Natural killer cell (primary cell): ENCODE measurements at regions not wholly inside any gene's neighbourhood (a gene's known extent, or its start where the extent isn't known, plus 50 kb on each side); places are given as distances from the start of the nearest gene placed in this dataset.

Experiments used
- ATAC-seq, 3 donors: fragments of 150-1000 bp in 2 of 3; fragments of 200-7000 bp in 1 of 3; cut with Tn5 transposase; 1 replicate in 1 of 3; 2 replicates in 2 of 3; pipeline ENCODE4 v1.10.0; 2021; ENCODE audit warnings: mild to moderate bottlenecking in 2 of 3, moderate library complexity in 2 of 3
- DNase-seq, 2 donors: peaks; one replicate each; pipeline versions ENCODE4 v3.0.0 to v3.0.0-alpha.2; 2013 to 2021; ENCODE audit warnings: mixed read lengths in 1 of 2
- H3K27ac ChIP-seq: one replicate; pipeline ENCODE4 v1.5.1; 2013; ENCODE audit warnings: mild to moderate bottlenecking, low read length
- H3K27me3 ChIP-seq: one replicate; pipeline ENCODE4 v1.6.1; 2013; ENCODE audit warnings: low read length; ENCODE audit not compliant: control insufficient read depth, insufficient read depth
- H3K36me3 ChIP-seq: one replicate; pipeline ENCODE4 v1.6.1; 2013; ENCODE audit warnings: low read length; ENCODE audit not compliant: control insufficient read depth, insufficient read depth
- H3K4me1 ChIP-seq: one replicate; pipeline ENCODE4 v1.6.1; 2013; ENCODE audit warnings: low read length; ENCODE audit not compliant: control insufficient read depth, insufficient read depth
- H3K4me3 ChIP-seq: one replicate; pipeline ENCODE4 v1.5.1; 2013; ENCODE audit warnings: low read length
- H3K9me3 ChIP-seq: one replicate; pipeline ENCODE4 v1.6.1; 2013; ENCODE audit warnings: low read length; ENCODE audit not compliant: control insufficient read depth, insufficient read depth
- H3K27ac Mint-ChIP-seq, 2 donors: one replicate each; pipeline ENCODE4 v1.8.0; 2022; ENCODE audit warnings: mild to moderate bottlenecking in 2 of 2, mixed read lengths in 2 of 2, moderate library complexity in 1 of 2
- H3K27me3 Mint-ChIP-seq, 2 donors: one replicate each; pipeline ENCODE4 v1.8.0; 2022; ENCODE audit warnings: low read depth in 2 of 2, mixed read lengths in 2 of 2
- H3K36me3 Mint-ChIP-seq: one replicate; pipeline ENCODE4 v1.8.0; 2022; ENCODE audit warnings: mixed read lengths
- H3K4me1 Mint-ChIP-seq, 2 donors: one replicate each; pipeline ENCODE4 v1.8.0; 2022; ENCODE audit warnings: mixed read lengths in 2 of 2
- H3K4me3 Mint-ChIP-seq: one replicate; pipeline ENCODE4 v1.8.0; 2022; ENCODE audit warnings: mild to moderate bottlenecking, moderate library complexity, mixed read lengths
- H3K9me3 Mint-ChIP-seq, 2 donors: one replicate each; pipeline ENCODE4 v1.8.0; 2022; ENCODE audit warnings: mixed read lengths in 2 of 2
- WGBS: methylation state at CpG from one replicate; pipeline ENCODE4 v1.1.7; 2013; ENCODE audit warnings: missing lambda C conversion rate; ENCODE audit not compliant: insufficient coverage; 5-methylcytosine and 5-hydroxymethylcytosine counted together
- intact Hi-C: fragments of 100-400 bp; cut with micrococcal nuclease; formaldehyde crosslinking; loops from one replicate; pipeline ENCODE4 v1.14.2; 2022
- TF ChIP-seq, protein P1 (sequence below): fragments of 200-600 bp; IDR thresholded peaks from one replicate; pipeline ENCODE4 v1.8.0; 2022; ENCODE audit warnings: antibody characterized with exemption

- TF ChIP-seq, protein P1, sequence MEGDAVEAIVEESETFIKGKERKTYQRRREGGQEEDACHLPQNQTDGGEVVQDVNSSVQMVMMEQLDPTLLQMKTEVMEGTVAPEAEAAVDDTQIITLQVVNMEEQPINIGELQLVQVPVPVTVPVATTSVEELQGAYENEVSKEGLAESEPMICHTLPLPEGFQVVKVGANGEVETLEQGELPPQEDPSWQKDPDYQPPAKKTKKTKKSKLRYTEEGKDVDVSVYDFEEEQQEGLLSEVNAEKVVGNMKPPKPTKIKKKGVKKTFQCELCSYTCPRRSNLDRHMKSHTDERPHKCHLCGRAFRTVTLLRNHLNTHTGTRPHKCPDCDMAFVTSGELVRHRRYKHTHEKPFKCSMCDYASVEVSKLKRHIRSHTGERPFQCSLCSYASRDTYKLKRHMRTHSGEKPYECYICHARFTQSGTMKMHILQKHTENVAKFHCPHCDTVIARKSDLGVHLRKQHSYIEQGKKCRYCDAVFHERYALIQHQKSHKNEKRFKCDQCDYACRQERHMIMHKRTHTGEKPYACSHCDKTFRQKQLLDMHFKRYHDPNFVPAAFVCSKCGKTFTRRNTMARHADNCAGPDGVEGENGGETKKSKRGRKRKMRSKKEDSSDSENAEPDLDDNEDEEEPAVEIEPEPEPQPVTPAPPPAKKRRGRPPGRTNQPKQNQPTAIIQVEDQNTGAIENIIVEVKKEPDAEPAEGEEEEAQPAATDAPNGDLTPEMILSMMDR = no peak
- H3K27ac ChIP-seq = no peak overlapping the region
- ATAC-seq (no peak), DNase-seq (no peak)
- H3K4me1 Mint-ChIP-seq = no peaks in the 10 kb centered on the region
- H3K9me3 Mint-ChIP-seq = no peaks in the 10 kb centered on the region
- H3K36me3 ChIP-seq = no peaks in the 10 kb centered on the region
- H3K27me3 Mint-ChIP-seq = no peaks in the 10 kb centered on the region
- H3K27ac Mint-ChIP-seq = no peak overlapping the region
- intact Hi-C loops = no loop called here
- H3K9me3 ChIP-seq = no peaks in the 10 kb centered on the region
- no peaks in the 10 kb centered on the region for H3K27me3 ChIP-seq
- H3K4me1 ChIP-seq = no peaks in the 10 kb centered on the region
- no peak overlapping the region for H3K4me3 ChIP-seq
- H3K36me3 Mint-ChIP-seq = no peaks in the 10 kb centered on the region
- WGBS = 81% methylated on average over 2 of the region's 2 CpGs
- H3K4me3 Mint-ChIP-seq = no peak overlapping the region
These were observed 419.9 kb upstream of the RARB start for GRCh38 chr3:25007974-25008658.

- H3K27ac ChIP-seq = no peak overlapping the region
- H3K36me3 Mint-ChIP-seq = no peaks in the 10 kb centered on the region
- no peaks in the 10 kb centered on the region for H3K4me1 ChIP-seq
- H3K9me3 Mint-ChIP-seq = no peaks in the 10 kb centered on the region
- no peaks in the 10 kb centered on the region for H3K36me3 ChIP-seq
- H3K27ac Mint-ChIP-seq = no peak overlapping the region
- no peaks in the 10 kb centered on the region for H3K27me3 ChIP-seq
- no peaks in the 10 kb centered on the region for H3K27me3 Mint-ChIP-seq
- WGBS = 45% methylated on average over 2 of the region's 2 CpGs
- intact Hi-C loops = no loop called here
- H3K4me1 Mint-ChIP-seq = no peaks in the 10 kb centered on the region
- DNase-seq (no peak), ATAC-seq (no peak)
- no peaks in the 10 kb centered on the region for H3K9me3 ChIP-seq
- H3K4me3 ChIP-seq = no peak overlapping the region
- H3K4me3 Mint-ChIP-seq = no peak overlapping the region
- TF ChIP-seq, protein P1 = no peak
These were observed 418.4 kb upstream of the RARB start for GRCh38 chr3:25009665-25010064.

DNA sequence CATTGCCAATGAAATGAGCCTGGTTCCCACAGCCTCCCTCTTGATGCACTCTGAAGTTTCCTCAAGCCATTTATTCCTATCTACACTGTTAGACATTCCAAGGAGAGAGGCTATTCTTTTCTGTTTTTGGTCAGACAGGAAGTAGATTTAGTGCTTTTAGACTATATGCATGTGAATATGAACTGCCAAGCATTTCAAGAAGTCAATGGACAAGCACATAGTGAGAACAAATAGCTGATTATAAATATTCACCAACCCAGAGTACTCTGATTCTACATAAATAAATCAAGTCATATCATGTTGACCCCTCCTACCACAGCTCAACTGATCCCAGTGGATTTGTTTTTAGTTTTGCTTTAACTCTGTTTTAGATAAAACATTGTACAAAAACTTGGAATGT lies 412.5 kb upstream of the RARB start:
- no peaks in the 10 kb centered on the region for H3K4me1 Mint-ChIP-seq
- Histone ChIP-seq H3K27me3 (no peaks in the 10 kb centered on the region), H3K9me3 (no peaks in the 10 kb centered on the region), H3K27ac (no peak overlapping the region), H3K4me3 (no peak overlapping the region), H3K36me3 (no peaks in the 10 kb centered on the region), H3K4me1 (no peaks in the 10 kb centered on the region)
- no peak for ATAC-seq
- H3K27ac Mint-ChIP-seq = no peak overlapping the region
- intact Hi-C loops = no loop called here
- H3K27me3 Mint-ChIP-seq = no peaks in the 10 kb centered on the region
- DNase-seq = no peak
- TF ChIP-seq, protein P1 = no peak
- H3K9me3 Mint-ChIP-seq = no peaks in the 10 kb centered on the region
- H3K36me3 Mint-ChIP-seq = no peaks in the 10 kb centered on the region
- no peak overlapping the region for H3K4me3 Mint-ChIP-seq

GRCh38 chr3:25018909-25019308 lies 409.2 kb upstream of the RARB start:
- Mint-ChIP-seq H3K4me1 (no peaks in the 10 kb centered on the region), H3K9me3 (no peaks in the 10 kb centered on the region), H3K4me3 (no peak overlapping the region), H3K36me3 (no peaks in the 10 kb centered on the region), H3K27ac (no peak overlapping the region), H3K27me3 (no peaks in the 10 kb centered on the region)
- Histone ChIP-seq H3K27ac (no peak overlapping the region), H3K9me3 (no peaks in the 10 kb centered on the region), H3K4me1 (no peaks in the 10 kb centered on the region), H3K36me3 (no peaks in the 10 kb centered on the region), H3K27me3 (no peaks in the 10 kb centered on the region), H3K4me3 (no peak overlapping the region)
- DNase-seq (no peak), ATAC-seq (no peak)
- intact Hi-C loops = no loop called here
- TF ChIP-seq, protein P1 = no peak
